HG03108 (cell line): ENCODE measurements at regions not wholly inside any gene's neighbourhood (a gene's known extent, or its start where the extent isn't known, plus 50 kb on each side); places are given as distances from the start of the nearest gene placed in this dataset.
A peak's percentile ranks its signal among the peaks of the same experiment; 100 is the strongest.

Experiments used
- ATAC-seq: cut with Tn5 transposase; IDR thresholded peaks from one replicate; pipeline ENCODE4 v1.9.1; 2021; ENCODE audit warnings: moderate library complexity; ENCODE audit not compliant: unreplicated experiment

GRCh38 chr7:132072873-132073272 lies 503.4 kb downstream of the PLXNA4 start:
- ATAC-seq: no peak

GRCh38 chr7:132072165-132072564 lies 504.1 kb downstream of the PLXNA4 start:
- ATAC-seq: no peak

DNA sequence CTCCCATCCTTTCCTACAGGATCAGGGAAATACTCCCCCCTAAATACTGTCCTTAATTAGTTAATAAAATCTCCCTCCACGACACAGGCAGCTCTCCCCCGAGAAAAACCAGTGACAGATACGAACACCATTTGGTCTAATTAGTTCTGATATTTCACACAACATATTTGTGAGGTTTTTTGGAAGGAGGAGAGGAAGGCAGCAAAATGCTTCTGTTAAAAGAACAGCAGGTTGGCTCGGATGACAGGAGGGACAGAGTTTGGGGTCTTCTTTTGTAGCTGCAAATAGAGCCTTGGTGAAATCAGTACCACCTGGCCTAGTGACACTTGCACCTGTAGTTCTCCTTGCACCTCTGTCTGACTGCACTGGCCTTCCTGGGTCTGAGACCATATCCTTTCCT lies 507.0 kb downstream of the PLXNA4 start:
- no peak for ATAC-seq

DNA sequence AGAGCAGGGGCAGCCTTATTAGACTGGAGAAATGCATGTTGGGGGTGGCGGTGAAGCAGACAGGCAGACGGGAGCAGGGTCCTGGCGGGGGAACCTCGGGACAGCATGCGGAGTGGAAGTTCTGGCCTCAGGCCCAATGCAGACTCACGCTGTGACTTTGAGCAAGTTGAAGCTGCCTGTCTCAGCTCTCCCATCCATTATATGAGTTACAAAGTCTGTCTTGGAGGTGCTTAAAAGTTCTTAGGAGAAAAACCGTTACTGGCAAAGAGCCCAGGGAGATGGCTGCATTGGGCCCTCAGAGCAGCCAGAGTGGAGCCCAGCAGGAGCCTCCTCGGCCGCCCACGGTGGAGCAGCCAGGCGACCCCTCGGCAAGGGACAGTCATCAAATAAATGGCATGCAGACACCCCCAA lies 509.5 kb downstream of the PLXNA4 start:
- ATAC-seq: no peak

GRCh38 chr7:132065989-132066603 lies 509.7 kb upstream of the PODXL start:
- ATAC-seq: no peak

DNA sequence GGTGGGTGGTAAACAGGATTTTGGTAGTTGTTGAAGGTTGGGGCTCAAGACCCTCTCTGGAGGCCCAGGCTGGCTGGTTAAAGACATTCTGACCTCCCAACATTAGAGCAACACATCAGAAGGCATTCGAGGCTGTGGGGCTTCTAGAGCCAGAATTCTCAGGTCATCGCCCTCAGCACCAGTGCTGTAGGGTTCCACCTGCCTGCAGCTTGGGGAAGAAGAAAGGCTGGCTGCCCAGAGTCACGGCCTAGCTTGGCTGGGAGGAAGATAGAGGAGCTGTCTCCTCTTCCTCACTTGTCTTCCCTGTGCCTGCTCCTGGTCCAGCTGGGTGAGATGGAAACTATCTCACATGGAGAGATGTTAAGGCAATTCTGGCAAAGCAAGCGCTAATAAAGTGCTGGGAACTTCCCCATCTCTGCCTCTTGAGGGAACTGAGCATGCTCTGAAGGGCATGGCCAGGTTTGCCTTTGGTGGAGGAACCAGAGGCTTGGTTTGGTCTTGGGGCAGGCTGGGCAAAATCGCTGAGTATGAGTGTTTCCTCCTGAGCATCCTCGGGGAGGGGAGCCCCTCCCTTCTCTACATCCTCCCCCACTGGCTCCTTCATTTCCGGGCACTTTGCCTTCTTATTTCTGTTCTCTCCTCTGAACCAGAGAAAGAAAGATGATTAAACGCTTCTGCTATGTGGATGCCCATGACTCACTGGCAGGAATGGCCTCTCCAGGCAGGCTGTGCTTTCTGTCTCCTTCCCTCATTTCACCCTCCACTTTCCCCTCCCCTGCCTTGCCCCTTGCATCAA lies 509.0 kb upstream of the PODXL start:
- no peak for ATAC-seq

DNA sequence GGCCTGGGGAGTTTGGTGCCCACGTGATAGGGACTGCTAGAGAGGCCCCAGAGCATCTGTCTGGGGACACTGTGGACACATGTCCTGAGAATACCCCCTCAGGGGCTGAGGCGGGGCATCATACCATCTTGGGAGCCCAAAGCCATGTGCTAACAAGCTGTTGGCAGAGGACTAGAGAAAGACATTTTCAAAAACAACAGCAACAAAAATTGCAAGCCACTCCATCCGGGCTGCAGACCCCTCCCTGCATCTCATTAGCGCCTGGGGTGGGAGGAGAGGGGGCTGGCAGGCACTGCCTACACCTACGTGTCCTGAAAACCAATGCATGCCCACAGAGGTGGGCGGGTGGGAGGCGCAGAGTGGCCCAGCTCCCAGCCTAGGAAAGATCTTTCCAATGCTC lies 507.4 kb upstream of the PODXL start:
- ATAC-seq: no peak

DNA sequence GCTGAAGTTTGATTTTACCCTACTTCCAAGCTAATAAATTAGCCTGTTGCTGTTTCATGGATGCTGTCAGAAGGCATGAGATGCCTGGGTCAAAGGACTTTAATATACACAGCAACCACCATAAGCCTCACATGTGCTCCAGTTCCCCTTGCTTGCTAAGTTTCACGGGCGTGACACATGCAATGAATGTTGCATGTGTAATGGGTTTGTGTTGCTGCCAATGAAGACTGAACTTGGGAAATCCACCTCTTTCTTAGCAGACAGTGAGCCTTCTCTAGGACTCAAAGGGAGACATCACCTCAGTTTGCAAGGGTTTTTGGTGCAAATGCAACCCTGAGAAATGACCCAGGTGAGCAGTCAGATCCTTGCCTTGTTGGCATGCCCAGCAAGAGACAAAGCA lies 505.5 kb upstream of the PODXL start:
- ATAC-seq: no peak

GRCh38 chr7:132059141-132059540 lies 502.7 kb upstream of the PODXL start:
- ATAC-seq: peak; percentile 73

- no peak for ATAC-seq
Measured at GRCh38 chr7:132055336-132056120, 499.1 kb upstream of the PODXL start.

DNA sequence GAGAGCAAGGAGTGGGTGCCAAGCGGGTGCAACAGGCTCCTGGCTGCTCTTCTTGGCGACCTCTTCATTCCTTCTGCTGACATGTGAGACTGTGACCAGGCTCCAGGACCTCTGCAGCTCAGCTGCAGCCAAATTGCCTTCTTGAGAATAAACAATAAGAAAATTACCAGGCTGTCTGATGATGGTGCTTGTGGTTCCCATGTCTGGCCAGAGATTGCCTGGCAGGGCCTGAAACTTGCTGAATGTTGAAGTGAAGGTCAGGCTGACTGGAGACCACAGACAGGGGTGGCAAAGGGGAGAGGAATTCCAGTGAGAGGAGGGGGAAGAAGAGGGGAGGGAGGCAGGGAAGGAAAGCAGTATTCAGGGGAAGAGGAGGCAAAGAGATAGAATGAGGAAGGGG lies 497.4 kb upstream of the PODXL start:
- ATAC-seq: no peak

- ATAC-seq: no peak
Measured at GRCh38 chr7:132051311-132051710, 494.9 kb upstream of the PODXL start.

DNA sequence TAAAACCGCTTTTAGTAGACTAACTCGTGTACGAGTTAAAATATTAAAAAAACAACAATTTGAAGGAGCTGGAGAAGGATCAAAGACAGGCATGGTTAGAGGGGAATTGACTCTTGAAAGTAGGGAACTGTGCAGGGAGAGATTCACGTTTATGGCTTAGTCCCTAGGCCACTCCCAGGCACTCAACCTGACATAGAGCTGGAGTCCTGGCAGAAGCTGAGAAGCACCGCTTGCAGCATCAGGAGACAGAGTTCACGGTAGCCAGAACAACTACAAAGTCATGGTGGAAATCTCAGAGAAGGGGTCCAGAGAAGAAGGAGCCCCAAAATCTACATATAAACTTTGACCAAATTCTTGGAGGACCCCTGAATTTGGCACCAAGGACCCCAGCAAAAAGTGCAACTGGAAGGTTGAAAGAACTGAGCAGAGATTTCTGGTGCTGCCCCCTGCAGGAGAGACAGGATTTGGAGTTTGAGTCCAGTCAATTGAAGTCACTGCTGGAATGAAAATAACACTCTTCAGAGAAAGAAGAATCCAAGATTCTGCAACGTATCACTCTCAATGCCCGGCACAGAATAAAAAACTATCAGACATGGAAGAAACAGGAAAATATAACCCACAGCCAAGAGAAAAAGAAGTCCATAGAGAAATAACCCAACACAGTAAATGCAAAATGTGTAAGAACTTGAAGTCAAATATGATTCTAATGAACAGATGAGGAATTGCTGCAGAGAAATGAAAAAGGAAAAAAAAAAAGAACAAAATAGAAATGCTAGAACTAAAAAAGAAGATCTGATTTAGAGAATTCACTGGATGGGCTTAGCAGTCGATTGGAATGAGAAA lies 493.3 kb upstream of the PODXL start:
- no peak for ATAC-seq

DNA sequence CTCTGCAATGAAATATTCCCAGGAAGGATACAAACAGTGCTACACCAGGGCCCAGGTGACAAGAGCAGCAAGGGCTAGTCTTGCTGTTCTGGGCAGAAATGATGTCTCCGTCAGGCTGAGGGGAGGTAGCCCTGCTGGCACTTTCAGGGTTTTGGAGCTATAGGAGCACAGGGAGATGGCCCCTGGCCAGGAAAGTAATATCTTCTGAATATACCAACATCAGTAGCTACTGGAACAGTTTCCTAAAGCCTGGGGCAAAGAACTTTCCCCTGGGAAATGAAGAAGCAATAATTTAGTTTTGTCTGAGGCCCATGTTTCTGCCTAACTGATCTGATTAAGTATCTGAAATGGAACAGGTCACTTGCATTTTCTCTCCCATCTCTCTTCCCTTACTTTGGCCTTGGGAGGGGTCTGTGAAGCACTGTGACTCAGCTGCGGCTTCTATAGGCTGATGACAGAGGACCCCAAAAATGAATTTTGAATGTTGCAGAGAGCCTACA lies 489.1 kb upstream of the PODXL start:
- no peak for ATAC-seq

- ATAC-seq: no peak
Measured at GRCh38 chr7:132045002-132045401, 488.6 kb upstream of the PODXL start.

DNA sequence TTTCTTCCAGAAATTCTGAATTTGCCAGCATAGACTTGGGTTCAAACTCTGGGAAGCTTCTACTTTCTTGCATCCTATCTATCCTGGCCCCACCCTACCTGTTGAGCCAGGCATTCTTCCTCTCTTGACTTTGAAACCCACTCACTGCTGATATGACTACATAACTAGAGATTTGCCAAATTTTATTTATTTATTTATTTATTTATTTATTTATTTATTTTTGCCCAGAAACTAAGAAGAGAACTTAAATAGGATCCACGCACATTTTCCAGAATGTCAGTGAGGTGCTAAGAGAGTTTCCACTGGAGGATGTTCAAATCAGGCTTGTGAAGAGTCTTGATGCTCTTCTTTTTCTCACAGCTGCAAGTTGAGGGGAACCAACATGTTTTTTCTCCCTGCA lies 487.8 kb upstream of the PODXL start:
- ATAC-seq: no peak

- no peak for ATAC-seq
Measured at GRCh38 chr7:132041108-132041507, 484.7 kb upstream of the PODXL start.

GRCh38 chr7:132035517-132036362 lies 479.3 kb upstream of the PODXL start:
- no peak for ATAC-seq

DNA sequence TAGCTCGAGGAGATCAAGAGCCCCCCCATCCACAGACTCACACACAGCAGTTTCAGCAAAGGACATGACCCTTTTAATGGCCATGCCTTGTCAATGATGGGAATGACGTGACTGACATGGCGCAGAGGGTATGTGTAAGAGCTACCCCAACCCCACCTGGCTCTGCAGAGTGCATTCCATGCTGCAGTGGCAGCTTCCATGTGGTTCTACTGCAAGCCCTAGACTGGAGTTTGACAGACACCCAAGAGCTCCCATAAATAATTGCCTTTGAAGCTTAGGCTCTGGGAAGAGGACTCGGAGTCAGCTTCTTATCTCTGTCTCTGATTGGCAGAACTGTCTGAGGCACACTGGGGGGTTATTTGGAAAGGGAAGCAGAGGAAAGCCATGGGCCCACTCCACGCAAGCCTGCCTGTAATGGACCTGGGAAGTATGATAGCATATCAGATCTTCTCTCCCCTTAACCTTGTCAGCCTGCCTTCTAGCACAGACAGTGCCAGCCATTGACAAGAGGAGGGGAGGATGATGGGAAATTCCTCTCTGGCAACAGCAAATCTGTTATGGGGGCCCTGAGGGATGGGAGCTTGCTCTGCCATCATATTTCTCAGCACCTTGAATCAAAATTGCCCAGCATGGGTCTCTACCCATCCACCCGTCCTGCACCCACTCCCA lies 478.5 kb upstream of the PODXL start:
- ATAC-seq: no peak
